ENCODE measurements at regions not wholly inside any gene's neighbourhood (a gene's known extent, or its start where the extent isn't known, plus 50 kb on each side); places are given as distances from the start of the nearest gene placed in this dataset.

DNA sequence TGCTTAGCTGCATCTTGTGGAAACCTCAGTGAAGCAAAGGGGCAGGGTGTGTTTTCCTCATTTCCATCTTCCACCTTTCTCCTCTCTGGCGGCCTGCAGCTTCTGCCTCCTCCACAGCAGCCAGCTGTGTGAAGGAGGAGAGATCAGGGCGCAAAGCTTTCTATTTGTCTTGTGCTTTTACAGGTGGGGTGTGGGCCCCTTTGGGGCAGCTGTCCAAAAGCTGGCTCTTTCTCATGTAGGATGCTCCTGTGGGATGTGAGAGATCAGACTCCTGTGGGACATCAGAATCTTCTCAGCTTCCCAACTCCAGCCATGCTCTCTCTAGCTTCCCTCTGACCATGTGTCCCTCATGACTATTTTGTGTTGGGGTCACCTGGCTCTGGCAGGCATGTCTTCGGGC is 227.1 kb downstream of the MID1 start:
- no peaks in the 10 kb centered on the region for H3K27me3 ChIP-seq (ENCODE audit: control insufficient read depth in 1 of 2, insufficient read depth in 1 of 2, low read length in 2 of 2)

DNA sequence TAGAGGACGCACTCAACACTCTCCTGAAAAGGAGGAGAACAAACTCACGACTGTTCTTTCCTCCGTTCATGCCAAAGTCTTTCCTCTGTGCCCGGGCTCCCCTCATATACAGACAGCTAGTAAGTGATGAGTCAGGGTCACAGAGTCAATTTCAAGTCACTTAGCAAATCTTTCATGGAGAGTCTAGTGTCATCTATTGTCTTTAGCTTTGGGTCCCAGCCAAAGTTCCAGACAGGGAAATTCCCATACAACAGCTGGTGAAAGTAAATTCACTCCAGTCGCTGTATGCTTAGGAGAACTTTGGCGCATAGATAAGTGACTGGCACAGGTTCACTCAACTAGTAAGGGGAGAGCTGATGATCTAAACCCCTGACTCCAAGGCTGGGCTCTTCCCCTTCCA is 226.5 kb downstream of the MID1 start:
- H3K4me3 ChIP-seq (ENCODE audit: insufficient read depth in 1 of 2, low read depth in 1 of 2, low read length in 2 of 2) = no peak overlapping the region
- no peak overlapping the region for H3K4me2 ChIP-seq (ENCODE audit: low read length, poor library complexity, severe bottlenecking)
- no peak overlapping the region for H2BK15ac ChIP-seq (ENCODE audit: low read depth, poor library complexity, severe bottlenecking)
- H4K91ac ChIP-seq (ENCODE audit: low read length) = no peak overlapping the region
- no peaks in the 10 kb centered on the region for H3K9me3 ChIP-seq (ENCODE audit: control insufficient read depth, low read length)
- no peak overlapping the region for H2AFZ ChIP-seq (ENCODE audit: low read depth, low read length)
- H3K14ac ChIP-seq (ENCODE audit: low read length in 2 of 2) = no peak overlapping the region
- no peak overlapping the region for H3K27ac ChIP-seq (ENCODE audit: low read length, poor library complexity, severe bottlenecking)
- no peak overlapping the region for H3K4ac ChIP-seq (ENCODE audit: low read depth in 1 of 2, low read length in 2 of 2)
- no peak overlapping the region for H3K23ac ChIP-seq (ENCODE audit: low read length in 2 of 2)
- no peak overlapping the region for H2BK5ac ChIP-seq (ENCODE audit: low read depth, low read length, poor library complexity, severe bottlenecking)
- H3K4me1 ChIP-seq (ENCODE audit: control insufficient read depth, insufficient read depth, low read depth, low read length) = no peaks in the 10 kb centered on the region
- no peak overlapping the region for H3K9ac ChIP-seq (ENCODE audit: low read length)
- H4K8ac ChIP-seq (ENCODE audit: low read length) = no peak overlapping the region
- no peaks in the 10 kb centered on the region for H3K27me3 ChIP-seq (ENCODE audit: control insufficient read depth in 1 of 2, insufficient read depth in 1 of 2, low read length in 2 of 2)
- no peak overlapping the region for H2AK5ac ChIP-seq (ENCODE audit: low read length, severe bottlenecking)
- no peaks in the 10 kb centered on the region for H3K79me1 ChIP-seq (replicated peaks; ENCODE audit: low read length, poor library complexity, severe bottlenecking)
- H2BK12ac ChIP-seq (ENCODE audit: low read length in 2 of 2) = no peak overlapping the region
- no peak for DNase-seq
- no peaks in the 10 kb centered on the region for H3K36me3 ChIP-seq (ENCODE audit: control insufficient read depth in 1 of 2, insufficient read depth in 2 of 2, low read depth in 1 of 2, low read length in 2 of 2)
- H3K18ac ChIP-seq (ENCODE audit: low read depth in 1 of 2, low read length in 2 of 2) = no peak overlapping the region
- H2BK120ac ChIP-seq (ENCODE audit: low read depth, low read length) = no peak overlapping the region
- 70% methylated on average over 4 of the region's 6 CpGs for WGBS

More for the DNA sequence above, 227.1 kb downstream of the MID1 start:
- Histone ChIP-seq H3K4me3 (ENCODE audit: insufficient read depth in 1 of 2, low read depth in 1 of 2, low read length in 2 of 2) (no peak overlapping the region), H3K23ac (ENCODE audit: low read length in 2 of 2) (no peak overlapping the region), H2BK15ac (ENCODE audit: low read depth, poor library complexity, severe bottlenecking) (no peak overlapping the region), H3K79me1 (replicated peaks; ENCODE audit: low read length, poor library complexity, severe bottlenecking) (no peaks in the 10 kb centered on the region), H3K14ac (ENCODE audit: low read length in 2 of 2) (no peak overlapping the region), H3K4ac (ENCODE audit: low read depth in 1 of 2, low read length in 2 of 2) (no peak overlapping the region), H3K9me3 (ENCODE audit: control insufficient read depth, low read length) (no peaks in the 10 kb centered on the region), H3K27ac (ENCODE audit: low read length, poor library complexity, severe bottlenecking) (no peak overlapping the region), H2AFZ (ENCODE audit: low read depth, low read length) (no peak overlapping the region), H2BK120ac (ENCODE audit: low read depth, low read length) (no peak overlapping the region), H3K9ac (ENCODE audit: low read length) (no peak overlapping the region), H3K36me3 (ENCODE audit: control insufficient read depth in 1 of 2, insufficient read depth in 2 of 2, low read depth in 1 of 2, low read length in 2 of 2) (no peaks in the 10 kb centered on the region), H4K8ac (ENCODE audit: low read length) (no peak overlapping the region), H3K4me1 (ENCODE audit: control insufficient read depth, insufficient read depth, low read depth, low read length) (no peaks in the 10 kb centered on the region), H3K18ac (ENCODE audit: low read depth in 1 of 2, low read length in 2 of 2) (no peak overlapping the region), H3K4me2 (ENCODE audit: low read length, poor library complexity, severe bottlenecking) (no peak overlapping the region), H2AK5ac (ENCODE audit: low read length, severe bottlenecking) (no peak overlapping the region), H2BK12ac (ENCODE audit: low read length in 2 of 2) (no peak overlapping the region), H2BK5ac (ENCODE audit: low read depth, low read length, poor library complexity, severe bottlenecking) (no peak overlapping the region), H4K91ac (ENCODE audit: low read length) (no peak overlapping the region)
- no peak for DNase-seq
- 89% methylated on average over 1 of the region's 3 CpGs for WGBS

DNA sequence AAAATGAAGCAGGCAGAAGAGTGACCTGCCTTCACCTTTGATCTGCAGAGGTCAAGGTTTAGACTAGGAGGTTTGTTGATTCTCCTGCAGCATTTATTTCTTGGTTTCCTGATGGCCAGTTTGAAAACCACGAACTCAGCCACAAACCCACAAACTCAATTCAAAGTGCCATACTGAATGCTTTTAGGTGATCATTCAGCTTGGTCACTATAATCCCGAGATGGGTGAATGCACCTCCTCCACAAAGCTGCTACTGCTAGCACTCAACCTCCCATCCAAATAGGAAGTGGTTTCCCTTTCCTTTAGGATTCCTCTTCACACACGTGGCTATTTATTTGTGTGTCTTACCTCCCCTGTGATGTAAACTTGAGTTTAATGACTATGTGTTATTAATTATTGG is 225.2 kb downstream of the MID1 start:
- H3K4ac ChIP-seq (ENCODE audit: low read depth in 1 of 2, low read length in 2 of 2) = no peak overlapping the region
- H3K4me1 ChIP-seq (ENCODE audit: control insufficient read depth, insufficient read depth, low read depth, low read length) = no peaks in the 10 kb centered on the region
- no peak overlapping the region for H2AK5ac ChIP-seq (ENCODE audit: low read length, severe bottlenecking)
- H2BK120ac ChIP-seq (ENCODE audit: low read depth, low read length) = no peak overlapping the region
- H4K91ac ChIP-seq (ENCODE audit: low read length) = no peak overlapping the region
- H3K27me3 ChIP-seq (ENCODE audit: control insufficient read depth in 1 of 2, insufficient read depth in 1 of 2, low read length in 2 of 2) = no peaks in the 10 kb centered on the region
- H2BK15ac ChIP-seq (ENCODE audit: low read depth, poor library complexity, severe bottlenecking) = no peak overlapping the region
- no peak overlapping the region for H2BK5ac ChIP-seq (ENCODE audit: low read depth, low read length, poor library complexity, severe bottlenecking)
- no peaks in the 10 kb centered on the region for H3K36me3 ChIP-seq (ENCODE audit: control insufficient read depth in 1 of 2, insufficient read depth in 2 of 2, low read depth in 1 of 2, low read length in 2 of 2)
- H3K14ac ChIP-seq (ENCODE audit: low read length in 2 of 2) = no peak overlapping the region
- H3K9me3 ChIP-seq (ENCODE audit: control insufficient read depth, low read length) = no peaks in the 10 kb centered on the region
- no peaks in the 10 kb centered on the region for H3K79me1 ChIP-seq (replicated peaks; ENCODE audit: low read length, poor library complexity, severe bottlenecking)
- H3K27ac ChIP-seq (ENCODE audit: low read length, poor library complexity, severe bottlenecking) = no peak overlapping the region
- H4K8ac ChIP-seq (ENCODE audit: low read length) = no peak overlapping the region
- WGBS = 25% methylated on average over 2 of the region's 3 CpGs
- no peak overlapping the region for H2BK12ac ChIP-seq (ENCODE audit: low read length in 2 of 2)
- no peak overlapping the region for H3K4me2 ChIP-seq (ENCODE audit: low read length, poor library complexity, severe bottlenecking)
- H3K9ac ChIP-seq (ENCODE audit: low read length) = no peak overlapping the region
- H3K18ac ChIP-seq (ENCODE audit: low read depth in 1 of 2, low read length in 2 of 2) = no peak overlapping the region
- no peak for DNase-seq
- no peak overlapping the region for H2AFZ ChIP-seq (ENCODE audit: low read depth, low read length)
- no peak overlapping the region for H3K23ac ChIP-seq (ENCODE audit: low read length in 2 of 2)
- no peak overlapping the region for H3K4me3 ChIP-seq (ENCODE audit: insufficient read depth in 1 of 2, low read depth in 1 of 2, low read length in 2 of 2)
